Transverse colon (tissue), 4 donors: ENCODE measurements at regions not wholly inside any gene's neighbourhood (a gene's known extent, or its start where the extent isn't known, plus 50 kb on each side); places are given as distances from the start of the nearest gene placed in this dataset.

Experiments used
- DNase-seq: peaks from one replicate; pipeline ENCODE4 v3.0.0-alpha.2; 2019
- H3K27ac ChIP-seq, 4 donors: fragments of 200-600 bp; sonication (generic); 2 replicates each; pipeline ENCODE4 v1.5.1; 2016 to 2018; ENCODE audit warnings: inconsistent platforms in 4 of 4
- H3K27me3 ChIP-seq: fragments of 200-600 bp; sonication (generic); 2 replicates; pipeline ENCODE4 v1.5.1; 2017; ENCODE audit warnings: inconsistent platforms
- H3K36me3 ChIP-seq, 4 donors: fragments of 200-600 bp; sonication (generic); 2 replicates each; pipeline ENCODE4 v1.5.1; 2017 to 2019; ENCODE audit warnings: inconsistent platforms in 4 of 4
- H3K4me1 ChIP-seq, 4 donors: fragments of 200-600 bp; sonication (generic); 2 replicates each; pipeline ENCODE4 v1.5.1; 2017 to 2020; ENCODE audit warnings: inconsistent platforms in 4 of 4
- H3K4me3 ChIP-seq, 4 donors: fragments of 200-600 bp; sonication (generic); 1 replicate in 1 of 4; 2 replicates in 3 of 4; pipeline versions ENCODE4 v1.5.1 to v1.6.1; 2017 to 2019; ENCODE audit warnings: inconsistent platforms in 4 of 4
- H3K9me3 ChIP-seq, 2 donors: fragments of 200-600 bp; sonication (generic); 2 replicates each; pipeline ENCODE4 v1.5.1; 2017 to 2019; ENCODE audit warnings: inconsistent platforms in 2 of 2
- CTCF ChIP-seq, 5 experiments: fragments of 200-600 bp in 3 of 5; fragments of 450-650 bp in 2 of 5; sonication (generic) in 3 of 5; IDR thresholded peaks; 1 replicate in 2 of 5; 2 replicates in 3 of 5; pipeline ENCODE4 v1.5.1; 2016 to 2017; ENCODE audit warnings: antibody characterized with exemption in 5 of 5, inconsistent platforms in 3 of 5, mild to moderate bottlenecking in 2 of 5, moderate library complexity in 1 of 5
- EP300 ChIP-seq: sonication (generic); formaldehyde crosslinking; IDR thresholded peaks from one replicate; pipeline ENCODE4 v1.6.1; 2017; ENCODE audit warnings: antibody characterized with exemption, low read depth
- POLR2A ChIP-seq: fragments of 450-650 bp; IDR thresholded peaks from one replicate; pipeline ENCODE4 v1.6.1; 2016; ENCODE audit warnings: antibody characterized with exemption, mild to moderate bottlenecking, moderate library complexity
- POLR2AphosphoS5 ChIP-seq, 3 donors: sonication (generic); formaldehyde crosslinking; IDR thresholded peaks; one replicate each; pipeline ENCODE4 v1.6.1; 2016; ENCODE audit warnings: antibody characterized with exemption in 3 of 3
- WGBS, 2 donors: methylation state at CpG; one replicate each; pipeline ENCODE4 v1.1.5; 2018; ENCODE audit warnings: low coverage in 1 of 2; 5-methylcytosine and 5-hydroxymethylcytosine counted together
- in situ Hi-C, 4 donors: fragments of 200-750 bp; cut with MboI; loops; one replicate each; pipeline versions ENCODE4 v1.15.0 to v1.15.1; 2017; ENCODE audit warnings: low sequenced_read_pairs in 3 of 4, low pct_ligation_motif_present in 1 of 4, low pct_unique_long_range_greater_than_20kb in 1 of 4
- intact Hi-C: fragments of 100-400 bp; cut with DNase I; formaldehyde crosslinking; loops from one replicate; pipeline ENCODE4 v1.15.1; 2023; ENCODE audit warnings: low total_unique reads

GRCh38 chr21:31524140-31524539, 135.4 kb upstream of the SOD1 start:
- intact Hi-C loops (no loop called here), in situ Hi-C loops (no loop called here)
- WGBS, 2 donors: 50 to 76% methylated on average over 2 to 4 of the region's 4 CpGs
- no peak overlapping the region for H3K4me3 ChIP-seq
- no peaks in the 10 kb centered on the region for H3K9me3 ChIP-seq
- H3K27me3 ChIP-seq: no peaks in the 10 kb centered on the region
- DNase-seq: no peak
- peaks cover 0 to 7% (median 0%) of the 10 kb centered on the region in 4 donors for H3K4me1 ChIP-seq
- H3K36me3 ChIP-seq: no peaks in the 10 kb centered on the region
- H3K27ac ChIP-seq: no peak overlapping the region
- TF ChIP-seq CTCF (IDR thresholded peaks at IDR 0.05): no peak
- no peak for TF ChIP-seq EP300
- TF ChIP-seq POLR2A: no peak
- no peak for TF ChIP-seq POLR2AphosphoS5 (IDR thresholded peaks at IDR 0.05)

DNA sequence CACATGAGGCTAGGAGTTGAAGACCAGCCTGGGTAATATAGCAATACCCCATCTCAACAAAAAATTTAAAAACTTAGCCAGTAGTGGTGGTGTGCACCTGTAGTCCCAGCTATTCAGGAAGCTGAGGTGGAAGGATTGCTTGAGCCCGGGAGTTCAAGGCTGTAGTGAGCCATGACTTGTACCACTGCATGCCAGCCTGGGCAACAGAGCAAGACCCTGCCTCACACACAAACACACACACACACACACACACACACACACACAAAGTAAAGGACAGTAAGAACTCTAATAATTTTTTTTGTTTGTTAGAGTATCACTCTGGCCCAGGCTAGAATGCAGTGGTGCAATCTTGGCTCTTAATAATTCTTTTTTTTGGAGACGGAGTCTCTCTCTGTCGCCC, 138.0 kb upstream of the SOD1 start:
- Histone ChIP-seq H3K4me3 (no peak overlapping the region), H3K36me3 (no peaks in the 10 kb centered on the region), H3K27me3 (no peaks in the 10 kb centered on the region), H3K4me1 (peaks cover 0 to 7% (median 0%) of the 10 kb centered on the region in 4 donors), H3K9me3 (no peaks in the 10 kb centered on the region), H3K27ac (no peak overlapping the region)
- no peak for TF ChIP-seq EP300
- no peak for TF ChIP-seq CTCF (IDR thresholded peaks at IDR 0.05)
- no peak for TF ChIP-seq POLR2AphosphoS5 (IDR thresholded peaks at IDR 0.05)
- no peak for TF ChIP-seq POLR2A
- in situ Hi-C loops: no loop called here
- DNase-seq: no peak
- intact Hi-C loops: no loop called here
- 92 to 93% methylated on average over 2 to 3 of the region's 3 CpGs for WGBS, 2 donors

DNA sequence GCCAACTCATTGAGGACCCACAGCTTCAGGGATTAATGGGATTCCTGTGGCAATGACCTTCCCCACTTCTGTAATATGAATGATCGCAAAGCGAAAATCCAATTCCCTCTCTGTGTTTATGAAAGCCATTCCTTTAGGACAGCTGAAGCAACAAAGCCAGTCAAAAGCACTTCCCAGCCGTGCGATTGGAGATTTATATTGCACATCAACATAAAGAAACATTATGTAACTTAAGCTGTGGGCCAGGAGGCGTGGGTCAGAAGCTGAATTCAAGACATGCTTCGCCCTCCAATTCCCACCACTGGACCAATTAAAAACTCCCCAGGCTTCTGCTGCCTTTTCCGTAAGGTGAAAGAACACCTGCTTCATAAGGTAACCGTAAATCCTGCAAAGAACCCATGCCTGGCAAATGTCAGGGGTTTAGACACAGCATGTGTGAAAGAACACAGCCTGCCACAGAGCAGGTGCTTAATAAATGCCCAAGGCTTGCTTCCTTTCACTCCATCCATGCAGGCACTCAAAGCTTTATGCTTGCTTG, 138.9 kb upstream of the SOD1 start:
- 15 to 23% methylated on average over 6 to 8 of the region's 8 CpGs for WGBS, 2 donors
- no peaks in the 10 kb centered on the region for H3K9me3 ChIP-seq
- intact Hi-C loops: no loop called here
- H3K4me3 ChIP-seq: no peak overlapping the region
- in situ Hi-C loops: no loop called here
- no peaks in the 10 kb centered on the region for H3K36me3 ChIP-seq
- no peak for DNase-seq
- TF ChIP-seq POLR2A: no peak
- no peak for TF ChIP-seq POLR2AphosphoS5 (IDR thresholded peaks at IDR 0.05)
- no peak for TF ChIP-seq EP300
- TF ChIP-seq CTCF (IDR thresholded peaks at IDR 0.05): no peak
- H3K4me1 ChIP-seq: peaks cover 0 to 7% (median 0%) of the 10 kb centered on the region in 4 donors
- no peak overlapping the region for H3K27ac ChIP-seq
- no peaks in the 10 kb centered on the region for H3K27me3 ChIP-seq

DNA sequence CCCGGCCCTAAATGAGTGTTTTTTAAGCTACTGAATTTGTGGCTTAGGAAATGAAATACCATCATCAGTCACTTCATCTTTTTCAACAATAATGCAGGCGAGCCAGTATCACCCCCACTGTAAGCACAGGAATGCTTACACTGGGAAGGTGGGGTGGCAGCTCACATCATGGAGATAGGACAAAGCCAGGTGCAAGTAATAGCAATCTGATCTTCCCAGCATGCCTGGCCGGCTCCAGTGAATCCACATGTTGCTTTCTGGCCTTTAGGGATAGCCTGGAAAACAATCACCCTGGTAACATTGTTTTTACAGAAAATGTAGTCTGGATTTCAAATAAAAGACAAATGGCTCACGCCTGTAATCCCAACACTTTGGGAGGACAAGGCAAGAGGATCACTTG, 140.9 kb upstream of the SOD1 start:
- H3K36me3 ChIP-seq: no peaks in the 10 kb centered on the region
- peaks cover 0 to 7% (median 0%) of the 10 kb centered on the region in 4 donors for H3K4me1 ChIP-seq
- 80 to 94% methylated on average over 1 to 4 of the region's 4 CpGs for WGBS, 2 donors
- no peak for DNase-seq
- H3K27me3 ChIP-seq: no peaks in the 10 kb centered on the region
- H3K27ac ChIP-seq: no peak overlapping the region
- in situ Hi-C loops (no loop called here), intact Hi-C loops (no loop called here)
- no peak for TF ChIP-seq CTCF (IDR thresholded peaks at IDR 0.05)
- no peak for TF ChIP-seq POLR2AphosphoS5 (IDR thresholded peaks at IDR 0.05)
- TF ChIP-seq EP300: no peak
- TF ChIP-seq POLR2A: no peak
- H3K9me3 ChIP-seq: no peaks in the 10 kb centered on the region
- H3K4me3 ChIP-seq: no peak overlapping the region
